Skin of body (tissue), 1 donor: ENCODE measurements at regions not wholly inside any gene's neighbourhood (a gene's known extent, or its start where the extent isn't known, plus 50 kb on each side); places are given as distances from the start of the nearest gene placed in this dataset.

Experiments
- DNase-seq: peaks from one replicate; lab custom pipeline; 2025; lab: John Stamatoyannopoulos, UW

DNA sequence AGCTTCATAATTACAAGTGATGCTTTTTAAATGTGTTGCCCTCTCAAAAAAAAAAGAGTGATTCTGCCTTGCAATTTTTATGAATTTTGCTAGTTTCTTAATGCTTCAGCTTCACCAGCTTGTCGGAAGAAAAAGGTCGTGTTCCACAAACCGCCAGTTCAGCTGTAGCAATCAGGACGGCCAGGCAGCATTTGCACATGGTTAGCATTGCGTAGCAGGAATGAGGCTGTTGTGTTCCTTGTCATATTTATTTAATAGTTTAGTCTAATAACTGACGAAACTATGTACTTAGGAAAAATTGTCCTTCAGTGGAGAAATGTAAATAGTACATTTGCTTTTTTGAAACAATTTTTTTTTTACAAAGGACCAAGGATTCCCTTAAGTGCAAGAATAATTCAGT, 64.9 kb upstream of the SELENOK start:
- no peak for DNase-seq

GRCh38 chr3:53949541-53949940, 57.9 kb upstream of the SELENOK start:
- no peak for DNase-seq

- DNase-seq = no peak
Measured at GRCh38 chr3:53948174-53948573, 56.5 kb upstream of the SELENOK start.

DNA sequence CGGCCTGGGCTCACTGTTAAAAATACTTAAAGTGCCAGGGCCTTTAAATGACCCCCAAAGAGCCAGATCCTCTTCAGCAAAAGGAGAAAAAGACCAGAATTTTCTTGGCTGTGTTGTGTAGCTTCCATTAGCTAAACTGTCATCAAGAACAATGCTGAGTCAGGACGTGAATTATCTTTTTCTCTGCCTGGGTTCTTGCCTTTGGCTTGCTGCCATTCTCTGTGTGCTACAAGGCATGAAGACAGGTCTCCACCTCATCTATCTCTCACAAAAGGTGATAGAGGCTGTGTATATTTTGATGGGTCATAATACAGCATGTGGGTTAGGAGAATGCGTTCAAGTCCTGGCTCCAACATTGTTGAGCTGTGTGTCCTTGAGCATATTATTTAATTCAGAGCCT, 52.4 kb upstream of the SELENOK start:
- DNase-seq = no peak

GRCh38 chr3:53941950-53942349, 50.3 kb upstream of the SELENOK start:
- DNase-seq = no peak
